ENCODE measurements at regions not wholly inside any gene's neighbourhood (a gene's known extent, or its start where the extent isn't known, plus 50 kb on each side); places are given as distances from the start of the nearest gene placed in this dataset.

GRCh38 chr3:43922374-43922773 is 231.6 kb downstream of the ABHD5 start:
- Histone ChIP-seq H3K4me3 (no peak overlapping the region), H3K9me3 (no peaks in the 10 kb centered on the region), H3K27ac (no peak overlapping the region), H3K9ac (ENCODE audit: low read depth in 2 of 2, low read length in 2 of 2) (no peak overlapping the region), H3K27me3 (no peaks in the 10 kb centered on the region), H3K36me3 (no peaks in the 10 kb centered on the region), H3K4me1 (no peaks in the 10 kb centered on the region)
- no peak for TF ChIP-seq CTCF (IDR thresholded peaks at IDR 0.05)
- DNase-seq: no peak
- intact Hi-C loops (cut with DNase I): no loop called here

GRCh38 chr3:43923104-43923882 is 232.6 kb downstream of the ABHD5 start:
- TF ChIP-seq CTCF (IDR thresholded peaks at IDR 0.05): no peak
- Histone ChIP-seq H3K9me3 (no peaks in the 10 kb centered on the region), H3K9ac (ENCODE audit: low read depth in 2 of 2, low read length in 2 of 2) (no peak overlapping the region), H3K36me3 (no peaks in the 10 kb centered on the region), H3K4me1 (no peaks in the 10 kb centered on the region), H3K27ac (no peak overlapping the region), H3K27me3 (no peaks in the 10 kb centered on the region), H3K4me3 (no peak overlapping the region)
- intact Hi-C loops (cut with DNase I): no loop called here
- no peak for DNase-seq

- Histone ChIP-seq H3K27me3 (no peaks in the 10 kb centered on the region), H3K36me3 (no peaks in the 10 kb centered on the region), H3K9ac (ENCODE audit: low read depth in 2 of 2, low read length in 2 of 2) (no peak overlapping the region), H3K27ac (no peak overlapping the region), H3K4me3 (no peak overlapping the region), H3K4me1 (no peaks in the 10 kb centered on the region), H3K9me3 (no peaks in the 10 kb centered on the region)
- intact Hi-C loops (cut with DNase I): no loop called here
- no peak for TF ChIP-seq CTCF (IDR thresholded peaks at IDR 0.05)
- no peak for DNase-seq
Measured at GRCh38 chr3:43926055-43926454, 235.3 kb downstream of the ABHD5 start.

- no peak overlapping the region for H3K9ac ChIP-seq (ENCODE audit: low read depth in 2 of 2, low read length in 2 of 2)
- H3K9me3 ChIP-seq: no peaks in the 10 kb centered on the region
- H3K4me3 ChIP-seq: no peak overlapping the region
- intact Hi-C loops (cut with DNase I): no loop called here
- H3K36me3 ChIP-seq: no peaks in the 10 kb centered on the region
- DNase-seq: no peak
- H3K4me1 ChIP-seq: no peaks in the 10 kb centered on the region
- H3K27me3 ChIP-seq: no peaks in the 10 kb centered on the region
- TF ChIP-seq CTCF (IDR thresholded peaks at IDR 0.05): no peak
- no peak overlapping the region for H3K27ac ChIP-seq
Measured at GRCh38 chr3:43932921-43933320, 242.2 kb downstream of the ABHD5 start.

- TF ChIP-seq CTCF (IDR thresholded peaks at IDR 0.05): no peak
- Histone ChIP-seq H3K27me3 (no peaks in the 10 kb centered on the region), H3K36me3 (no peaks in the 10 kb centered on the region), H3K4me3 (no peak overlapping the region), H3K9me3 (no peaks in the 10 kb centered on the region), H3K4me1 (no peaks in the 10 kb centered on the region), H3K27ac (no peak overlapping the region), H3K9ac (ENCODE audit: low read depth in 2 of 2, low read length in 2 of 2) (no peak overlapping the region)
- no peak for DNase-seq
- intact Hi-C loops (cut with DNase I): no loop called here
Measured at GRCh38 chr3:43948013-43948412, 257.3 kb downstream of the ABHD5 start.

Data from colonic mucosa (tissue), 4 donors.